GM18507 (cell line): ENCODE measurements at regions not wholly inside any gene's neighbourhood (a gene's known extent, or its start where the extent isn't known, plus 50 kb on each side); places are given as distances from the start of the nearest gene placed in this dataset.

Experiments
- DNase-seq: peaks from one replicate; pipeline ENCODE4 v3.0.0; 2011; ENCODE audit warnings: low read depth; ENCODE audit not compliant: insufficient read length; ENCODE audit errors: extremely low spot score
- FAIRE-seq: peaks from 2 replicates; lab custom pipeline; 2011; peaks lifted over from hg19 to GRCh38; lab: Jason Lieb, UNC

- no peak for FAIRE-seq
- no peak for DNase-seq
Observed at GRCh38 chr1:56185493-56185892, 393.9 kb downstream of the PLPP3 start.

DNA sequence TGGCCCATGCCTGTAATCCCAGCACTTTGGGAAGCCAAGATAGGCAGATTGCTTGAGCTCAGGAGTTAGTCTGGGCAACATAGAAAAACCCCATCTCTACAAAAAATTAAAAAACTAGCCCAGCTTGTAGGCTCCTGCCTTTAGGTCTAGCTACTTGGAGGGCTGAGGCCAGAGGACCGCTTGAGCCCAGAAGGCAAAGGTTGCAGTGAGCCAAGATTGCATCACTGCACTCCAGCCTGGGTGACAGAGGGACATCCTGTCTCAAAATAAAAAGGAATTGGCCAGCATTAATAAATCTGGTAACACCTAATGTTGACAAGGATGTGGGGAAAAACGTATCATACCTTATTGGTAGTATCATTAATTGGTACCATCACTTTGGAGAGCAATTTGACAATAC, 396.2 kb downstream of the PLPP3 start:
- no peak for FAIRE-seq
- DNase-seq: no peak

DNA sequence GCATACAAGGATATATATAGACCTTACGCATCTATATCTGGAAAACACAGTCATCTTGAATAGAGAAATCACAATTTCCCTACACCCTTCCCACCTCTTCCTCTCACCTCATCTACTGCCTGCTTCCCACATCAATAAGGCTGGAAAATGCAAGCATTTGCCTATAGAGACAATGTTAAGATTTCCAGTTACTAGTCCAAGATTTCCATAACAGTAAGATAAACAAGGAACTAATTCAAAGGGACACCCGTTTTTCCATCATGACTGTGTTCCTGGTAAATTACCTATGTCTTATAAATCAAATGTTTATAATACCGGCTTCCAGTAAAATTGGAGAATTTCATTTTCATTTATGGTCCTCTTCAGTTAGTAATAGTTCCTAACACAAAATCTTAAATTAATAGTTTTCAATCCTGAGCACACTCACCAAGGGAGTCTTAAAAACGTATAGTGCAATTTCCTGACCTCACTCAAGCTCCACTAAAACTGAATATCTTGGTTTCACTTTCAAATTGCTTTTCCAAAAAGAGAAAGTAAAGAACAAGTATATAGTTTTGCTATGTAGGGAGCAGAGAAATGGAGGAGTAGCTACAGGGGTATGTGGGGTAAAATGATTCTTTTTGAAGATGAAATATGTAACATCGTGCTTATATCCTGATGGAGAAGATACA, 398.7 kb downstream of the PLPP3 start:
- no peak for FAIRE-seq
- no peak for DNase-seq

- FAIRE-seq (no peak), DNase-seq (no peak)
Observed at GRCh38 chr1:56179543-56179942, 399.8 kb downstream of the PLPP3 start.

- DNase-seq: no peak
- FAIRE-seq: no peak
Observed at GRCh38 chr1:56175211-56175610, 404.2 kb downstream of the PLPP3 start.

DNA sequence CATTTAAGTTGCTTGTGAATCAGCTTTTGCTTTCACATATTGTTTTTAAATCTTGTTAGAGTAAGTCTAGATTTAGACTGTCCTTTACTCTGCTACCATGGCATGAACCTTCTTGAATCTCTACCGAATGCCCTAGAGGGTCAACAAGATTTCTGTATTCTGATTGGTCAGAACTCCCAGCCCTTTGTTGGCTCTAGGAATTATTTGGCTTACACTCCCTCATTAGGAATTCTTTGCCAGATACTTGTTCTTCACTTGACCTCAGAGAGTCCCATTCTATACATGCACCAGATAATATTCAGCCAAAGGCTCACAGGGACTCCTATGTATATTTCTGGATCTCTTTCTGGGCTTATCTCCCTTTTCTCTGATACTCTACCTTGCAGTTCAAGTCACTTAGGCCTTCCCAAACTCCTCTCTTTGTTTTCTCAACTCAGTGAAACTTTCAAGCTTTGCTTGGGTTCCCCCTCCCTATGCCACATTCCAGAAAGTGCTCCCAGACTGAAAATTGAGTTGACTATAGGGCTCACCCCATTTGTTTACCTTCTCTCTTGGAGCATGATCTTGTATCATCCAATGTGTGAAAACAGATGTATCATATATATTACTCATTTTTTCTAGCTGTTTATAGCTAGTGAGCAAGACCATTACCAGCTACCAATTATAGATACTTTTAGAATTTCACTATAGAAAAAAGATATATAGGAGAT, 405.0 kb downstream of the PLPP3 start:
- FAIRE-seq: no peak
- DNase-seq: no peak

DNA sequence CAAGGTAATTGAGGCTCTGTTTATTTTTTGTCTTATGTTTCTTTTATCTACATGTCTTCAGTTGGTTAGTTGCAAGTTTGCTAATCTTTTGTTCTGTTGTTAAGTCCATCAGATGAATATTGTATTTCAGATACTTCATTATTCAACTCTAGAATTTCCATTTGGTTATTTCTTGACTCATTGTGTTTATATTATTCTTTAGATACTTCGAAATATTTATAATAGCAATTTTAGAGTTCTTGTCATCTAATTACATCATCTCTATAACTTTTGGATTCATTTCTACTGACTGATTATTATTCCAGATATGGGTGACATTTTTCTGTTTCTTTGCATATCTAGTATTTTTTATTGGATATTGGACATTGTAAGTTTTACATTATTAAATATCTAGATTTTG, 405.6 kb downstream of the PLPP3 start:
- FAIRE-seq: no peak
- no peak for DNase-seq

DNA sequence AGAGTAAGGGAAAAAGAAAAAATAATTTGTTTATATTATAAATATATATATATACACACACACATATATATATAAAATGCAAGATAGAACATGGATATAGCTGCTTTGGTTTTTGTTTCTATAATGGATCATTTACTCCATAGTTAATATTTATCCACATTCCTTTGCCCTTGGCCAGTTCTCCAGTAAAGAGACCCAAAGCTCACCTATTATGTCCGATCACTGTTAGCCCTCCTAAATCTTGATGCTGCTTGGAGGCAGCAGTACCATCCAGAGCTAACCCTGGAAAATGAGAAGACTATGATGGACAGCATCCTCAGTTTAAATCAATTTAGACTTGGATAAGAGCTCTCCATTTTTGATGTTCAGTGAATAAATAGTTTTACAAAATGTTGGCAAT, 407.7 kb downstream of the PLPP3 start:
- FAIRE-seq (no peak), DNase-seq (no peak)

- DNase-seq (no peak), FAIRE-seq (no peak)
Observed at GRCh38 chr1:56170784-56171320, 408.5 kb downstream of the PLPP3 start.

DNA sequence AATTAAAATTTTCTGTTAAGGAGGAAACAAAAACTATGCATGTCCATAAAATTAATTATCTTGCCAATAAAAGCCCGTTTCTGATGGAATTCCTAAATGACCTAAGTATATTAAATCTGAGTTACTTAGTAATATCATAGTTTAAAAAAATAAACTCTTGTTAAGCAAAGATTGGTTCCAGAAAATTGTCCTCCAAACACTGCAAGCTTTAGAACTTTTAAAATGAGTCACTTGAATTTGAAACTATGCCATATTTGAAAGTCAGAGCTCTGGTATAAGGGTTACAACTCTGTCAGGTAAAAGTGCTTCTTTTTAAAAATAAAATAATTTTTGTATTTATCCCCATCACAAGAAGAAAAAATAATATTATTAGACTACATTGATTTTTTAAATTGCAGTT, 409.5 kb downstream of the PLPP3 start:
- DNase-seq: no peak
- no peak for FAIRE-seq

DNA sequence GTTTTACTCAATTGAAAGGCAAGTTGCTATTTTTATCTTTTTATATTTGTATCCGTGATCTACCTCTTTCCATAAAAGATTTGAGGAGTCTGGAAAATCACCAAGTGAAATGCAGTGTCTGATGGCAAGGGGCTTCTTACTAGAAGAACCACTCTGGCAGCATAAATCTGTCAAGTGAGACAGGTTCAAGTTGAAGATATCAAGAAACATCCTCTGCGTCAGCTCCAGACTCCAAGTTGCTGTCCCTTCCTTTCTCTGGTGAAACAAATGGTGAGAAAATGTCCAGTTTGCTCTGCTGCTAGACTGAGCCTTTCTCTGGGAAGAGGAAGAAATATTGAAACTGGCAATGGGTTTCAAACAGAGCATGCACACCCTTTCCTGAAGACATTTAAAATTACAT, 411.2 kb downstream of the PLPP3 start:
- no peak for FAIRE-seq

DNA sequence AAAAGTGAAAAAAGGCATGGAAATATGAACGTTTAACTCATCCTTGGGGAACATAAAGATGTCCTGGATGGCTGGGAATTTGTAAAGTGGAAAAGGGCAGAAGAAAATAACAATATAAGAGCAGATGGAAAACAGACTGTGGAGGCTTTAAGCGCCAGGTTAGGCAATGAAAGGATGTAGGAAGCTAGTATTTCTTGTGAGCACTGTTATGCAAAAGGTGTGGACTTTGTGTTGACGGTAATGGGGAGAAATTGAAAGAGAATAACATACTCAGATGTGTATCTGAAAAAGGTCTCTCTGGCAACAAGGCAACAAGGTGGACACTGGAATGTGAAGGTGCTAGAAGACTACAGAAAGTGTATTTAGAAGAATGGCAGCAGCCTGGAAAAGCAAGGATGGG, 411.8 kb downstream of the PLPP3 start:
- DNase-seq (no peak), FAIRE-seq (no peak)

More for the DNA sequence above, 411.2 kb downstream of the PLPP3 start:
- no peak for DNase-seq

- DNase-seq (no peak), FAIRE-seq (no peak)
Observed at GRCh38 chr1:56160773-56161315, 418.5 kb downstream of the PLPP3 start.

GRCh38 chr1:56156971-56157876, 422.1 kb downstream of the PLPP3 start:
- no peak for FAIRE-seq
- DNase-seq: no peak

DNA sequence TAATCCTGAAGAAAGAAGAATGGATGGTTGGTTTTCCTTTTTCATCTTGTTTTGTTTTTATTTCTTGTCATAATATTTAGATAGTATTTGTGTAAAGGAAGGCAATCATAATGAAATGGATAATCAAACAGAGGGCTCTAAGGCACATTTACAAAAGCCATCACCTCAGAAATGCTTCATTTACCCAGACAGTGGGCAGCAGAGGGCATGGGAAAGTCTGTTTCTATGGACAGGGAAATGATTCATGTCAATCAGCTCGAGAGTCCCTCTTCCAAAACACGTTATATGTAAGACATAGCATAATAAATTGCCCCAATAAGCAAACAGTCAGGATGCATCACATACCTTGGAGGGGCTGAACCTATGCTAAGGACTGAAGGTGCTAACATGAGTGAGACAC, 426.1 kb downstream of the PLPP3 start:
- no peak for FAIRE-seq
- DNase-seq: no peak

DNA sequence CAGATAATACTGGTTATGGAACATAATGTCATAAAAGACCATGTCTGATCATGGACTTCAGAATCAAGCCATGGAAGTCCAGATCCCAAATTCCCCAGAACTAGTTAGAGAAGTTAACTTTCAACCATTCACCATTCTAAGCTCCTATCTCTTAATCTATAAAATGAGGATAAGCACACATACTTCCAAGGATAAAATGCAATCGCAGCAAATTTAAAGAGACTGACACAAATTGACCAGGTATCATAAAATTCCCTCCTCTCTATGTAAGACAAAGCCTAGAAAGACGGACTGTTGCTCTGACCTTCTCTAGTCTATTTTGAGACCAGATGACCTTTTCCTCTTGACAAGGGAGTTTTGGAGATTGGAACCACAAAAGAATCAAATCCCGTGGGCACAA, 426.7 kb downstream of the PLPP3 start:
- DNase-seq: no peak
- FAIRE-seq: no peak

DNA sequence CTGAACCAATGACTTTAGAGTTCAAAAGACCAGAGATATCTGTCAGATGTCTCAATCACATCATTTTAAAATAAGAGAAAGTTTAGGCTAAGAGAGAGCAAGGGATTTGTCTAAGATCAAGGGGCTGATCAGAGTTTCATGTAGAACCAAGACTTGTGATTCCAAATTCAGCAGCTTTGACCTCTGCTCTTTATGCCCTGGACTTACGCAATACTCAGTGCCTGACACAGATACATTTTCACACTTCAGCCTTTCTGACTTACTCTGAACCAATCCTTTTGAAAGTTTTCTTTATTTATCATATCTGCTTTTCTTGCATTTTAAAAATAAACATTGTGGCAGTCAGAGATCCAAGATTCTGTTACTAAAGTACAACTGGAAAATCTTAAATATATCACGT, 428.0 kb downstream of the PLPP3 start:
- DNase-seq (no peak), FAIRE-seq (no peak)

DNA sequence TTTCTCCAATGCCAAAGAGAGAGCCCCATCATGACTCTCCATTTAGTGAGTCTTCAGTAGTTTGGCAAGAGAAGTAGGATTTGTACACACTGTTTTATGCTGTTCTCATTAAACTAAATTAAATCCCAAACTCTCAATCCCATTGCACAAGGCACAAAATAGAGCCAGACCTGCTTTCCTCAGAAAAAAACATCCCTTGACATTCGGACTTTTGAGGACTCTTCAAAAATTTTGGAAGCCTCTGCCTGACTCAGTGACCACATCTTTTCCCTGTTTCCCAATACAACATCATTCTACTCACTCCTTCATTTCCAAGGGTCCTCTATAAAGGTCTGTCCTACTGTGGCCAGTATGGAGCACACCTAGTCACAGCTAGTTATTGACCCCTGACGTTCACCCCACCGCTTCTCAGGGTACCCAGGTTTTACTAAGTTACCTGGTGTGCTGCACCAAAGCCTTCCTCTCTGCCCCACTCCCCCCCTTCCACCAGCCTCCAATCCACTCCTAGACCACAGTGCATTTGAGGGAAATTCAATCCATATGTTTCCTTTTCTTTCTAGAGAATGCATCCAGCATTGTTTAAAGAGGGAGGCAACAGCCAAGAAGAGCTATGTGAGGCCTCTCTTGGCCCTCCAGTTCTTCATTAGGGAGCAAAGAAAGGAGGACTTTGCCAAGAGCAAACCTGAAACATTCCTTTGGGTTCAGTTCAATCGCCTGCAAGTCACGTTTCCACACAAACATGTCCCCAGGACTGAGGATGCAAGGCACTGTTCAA, 428.7 kb downstream of the PLPP3 start:
- DNase-seq: no peak
- FAIRE-seq: no peak

DNA sequence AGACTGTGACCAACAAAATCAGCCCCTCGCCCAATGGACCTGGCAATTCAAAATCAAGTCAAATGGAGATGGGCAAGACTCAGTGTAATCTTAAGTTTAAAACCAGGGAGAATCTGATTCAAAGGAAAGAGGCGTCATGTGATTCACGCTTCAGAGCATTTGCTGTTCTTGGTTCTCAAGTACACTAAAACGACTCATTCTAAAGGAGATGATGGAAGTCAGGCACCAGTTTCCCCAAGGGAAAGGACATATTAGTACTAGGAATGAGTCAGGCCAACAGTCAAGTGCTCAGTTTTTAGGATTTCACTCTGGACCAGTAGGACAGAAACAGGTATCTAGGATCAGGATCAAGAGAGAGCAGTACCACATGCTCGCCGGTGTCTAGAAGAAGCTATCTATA, 429.6 kb downstream of the PLPP3 start:
- no peak for DNase-seq
- FAIRE-seq: no peak
